ENCODE measurements at regions not wholly inside any gene's neighbourhood (a gene's known extent, or its start where the extent isn't known, plus 50 kb on each side); places are given as distances from the start of the nearest gene placed in this dataset.
"Not testable (repeated sequence)": the region's sequence is repeated elsewhere in the genome, so short reads cannot be mapped to it uniquely, and the experiment has no call there.

- 88% methylated on average over 7 of the region's 7 CpGs for WGBS
- DNase-seq = no peak
- Histone ChIP-seq H3K4me3 (ENCODE audit: low read length) (no peak overlapping the region), H3K4me1 (ENCODE audit: control insufficient read depth, insufficient read depth, low read length) (no peaks in the 10 kb centered on the region), H3K27ac (ENCODE audit: low read length) (no peak overlapping the region), H3K9me3 (ENCODE audit: control insufficient read depth, low read length) (no peaks in the 10 kb centered on the region), H3K27me3 (ENCODE audit: control insufficient read depth, insufficient read depth) (no peaks in the 10 kb centered on the region)
- intact Hi-C loops (cut with DNase I) = loop anchor here in 1 of 4 donors (5.0 to 10.0 kb wide), 2 partner anchors 350 to 503 kb away; partner anchors contain the start of gene RUNX1
- ATAC-seq = no peak
Measured at GRCh38 chr21:35394634-35395369, 345.7 kb upstream of the RUNX1 start.

- no peak overlapping the region for H3K27ac ChIP-seq (ENCODE audit: low read length)
- H3K4me3 ChIP-seq (ENCODE audit: low read length) = no peak overlapping the region
- WGBS = 75% methylated on average over 1 of the region's 1 CpG
- H3K4me1 ChIP-seq (ENCODE audit: control insufficient read depth, insufficient read depth, low read length) = no peaks in the 10 kb centered on the region
- intact Hi-C loops (cut with DNase I) = loop anchor here in 1 of 4 donors (10.0 kb wide), 1 partner anchor 349 kb away; the partner anchor contains the start of gene RUNX1
- no peaks in the 10 kb centered on the region for H3K27me3 ChIP-seq (ENCODE audit: control insufficient read depth, insufficient read depth)
- ATAC-seq (no peak), DNase-seq (peak in 1 of 3 donors; percentile 46)
- no peaks in the 10 kb centered on the region for H3K9me3 ChIP-seq (ENCODE audit: control insufficient read depth, low read length)
Measured at GRCh38 chr21:35394049-35394448, 344.9 kb upstream of the RUNX1 start.

DNA sequence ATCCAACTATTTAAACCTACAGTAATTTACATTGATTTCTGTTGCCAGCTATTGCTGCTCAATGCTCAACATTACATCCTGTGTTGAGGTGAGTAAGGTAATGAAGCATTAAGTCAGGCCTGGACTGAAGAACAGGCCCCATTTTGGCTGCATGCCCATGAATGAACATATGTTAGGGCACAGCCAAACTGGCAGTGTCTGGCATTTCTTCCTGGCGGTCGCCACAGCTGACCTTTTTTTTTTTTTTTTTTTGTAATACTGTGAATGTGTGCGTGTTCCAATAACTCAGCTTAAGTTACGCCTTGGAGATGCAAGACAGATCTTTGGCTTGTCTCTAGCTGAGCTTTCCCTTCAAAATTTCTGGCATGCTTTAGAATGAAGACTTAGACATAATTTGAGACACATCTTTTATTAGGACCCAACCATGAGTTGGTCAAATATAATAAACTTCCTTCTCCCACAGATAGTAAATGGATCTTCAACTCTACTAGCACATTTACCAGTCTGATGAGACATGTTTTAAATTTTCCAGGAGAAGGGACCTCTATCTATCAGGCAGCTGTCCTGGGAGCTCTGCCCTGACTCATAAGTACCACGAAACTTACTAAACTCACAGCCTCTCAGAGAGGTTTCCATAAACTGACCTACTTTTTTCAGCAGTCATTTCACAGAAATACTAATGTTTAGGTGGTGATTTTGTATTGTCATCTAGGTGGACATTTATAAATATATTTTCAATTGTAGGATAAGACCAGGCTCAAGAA, 341.1 kb upstream of the RUNX1 start:
- intact Hi-C loops (cut with DNase I) = loop anchor here in 1 of 4 donors (10.0 kb wide), 1 partner anchor 345 kb away; the partner anchor contains the start of gene RUNX1
- no peak for DNase-seq
- Histone ChIP-seq H3K27me3 (ENCODE audit: control insufficient read depth, insufficient read depth) (no peaks in the 10 kb centered on the region), H3K4me3 (ENCODE audit: low read length) (no peak overlapping the region), H3K4me1 (ENCODE audit: control insufficient read depth, insufficient read depth, low read length) (no peaks in the 10 kb centered on the region), H3K27ac (ENCODE audit: low read length) (no peak overlapping the region), H3K9me3 (ENCODE audit: control insufficient read depth, low read length) (no peaks in the 10 kb centered on the region)
- ATAC-seq = no peak
- 77% methylated on average over 5 of the region's 5 CpGs for WGBS

DNA sequence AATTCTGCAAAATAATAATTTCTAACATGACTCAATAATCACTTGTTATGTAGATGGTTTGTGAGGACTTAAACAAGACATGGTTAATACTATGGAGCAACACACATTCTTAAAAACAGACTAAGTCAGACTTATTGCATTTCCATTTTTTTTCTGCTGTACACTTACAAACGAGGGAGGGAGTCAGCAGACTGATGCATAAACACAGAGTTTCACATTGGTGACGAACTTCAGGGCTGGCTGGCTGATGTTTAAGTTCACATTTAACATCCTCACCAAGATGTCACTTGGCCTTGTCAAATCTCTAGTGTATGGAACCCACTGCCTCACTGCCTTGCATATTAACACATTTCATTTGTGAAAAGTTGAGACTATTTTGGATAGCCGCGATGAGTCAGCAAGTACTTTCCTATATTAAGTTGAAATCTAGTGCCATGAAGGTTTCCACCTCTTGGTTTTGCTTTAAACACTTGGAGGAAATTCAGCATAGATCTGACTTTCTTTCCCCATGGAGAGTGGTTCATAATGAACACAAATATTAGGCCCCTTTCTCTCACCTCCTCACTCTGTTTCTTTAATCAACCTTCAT, 337.5 kb upstream of the RUNX1 start:
- no peaks in the 10 kb centered on the region for H3K4me1 ChIP-seq (ENCODE audit: control insufficient read depth, insufficient read depth, low read length)
- DNase-seq (no peak), ATAC-seq (no peak)
- no peak overlapping the region for H3K27ac ChIP-seq (ENCODE audit: low read length)
- H3K27me3 ChIP-seq (ENCODE audit: control insufficient read depth, insufficient read depth) = no peaks in the 10 kb centered on the region
- intact Hi-C loops (cut with DNase I) = no loop called here
- no peak overlapping the region for H3K4me3 ChIP-seq (ENCODE audit: low read length)
- H3K9me3 ChIP-seq (ENCODE audit: control insufficient read depth, low read length) = no peaks in the 10 kb centered on the region
- WGBS = 86% methylated on average over 4 of the region's 4 CpGs

DNA sequence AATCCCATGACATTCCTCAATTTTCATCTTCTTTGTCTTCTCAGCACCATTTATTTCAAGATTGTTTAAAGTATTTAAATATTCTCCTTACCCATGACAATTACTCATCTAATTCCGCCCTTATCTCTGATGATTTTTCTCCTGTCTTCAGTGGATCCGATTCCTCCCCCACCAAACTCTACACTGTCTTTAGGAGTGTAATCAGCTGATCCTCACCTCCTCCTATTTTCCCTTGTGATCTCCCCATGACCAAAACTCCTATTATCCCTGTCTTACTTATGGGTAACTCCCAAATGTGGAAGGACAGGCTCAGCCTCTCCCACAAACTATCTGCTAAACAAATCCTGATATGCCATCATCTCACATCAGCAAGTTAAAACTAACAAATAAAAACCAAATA, 335.3 kb upstream of the RUNX1 start:
- no peaks in the 10 kb centered on the region for H3K4me1 ChIP-seq (ENCODE audit: control insufficient read depth, insufficient read depth, low read length)
- H3K27ac ChIP-seq (ENCODE audit: low read length) = no peak overlapping the region
- intact Hi-C loops (cut with DNase I) = no loop called here
- DNase-seq = no peak
- H3K27me3 ChIP-seq (ENCODE audit: control insufficient read depth, insufficient read depth) = no peaks in the 10 kb centered on the region
- WGBS = 86% methylated on average over 2 of the region's 2 CpGs
- no peaks in the 10 kb centered on the region for H3K9me3 ChIP-seq (ENCODE audit: control insufficient read depth, low read length)
- H3K4me3 ChIP-seq (ENCODE audit: low read length) = no peak overlapping the region
- no peak for ATAC-seq

- no peak overlapping the region for H3K4me3 ChIP-seq (ENCODE audit: low read length)
- intact Hi-C loops (cut with DNase I) = no loop called here
- DNase-seq (no peak), ATAC-seq (no peak)
- no peaks in the 10 kb centered on the region for H3K27me3 ChIP-seq (ENCODE audit: control insufficient read depth, insufficient read depth)
- no peaks in the 10 kb centered on the region for H3K9me3 ChIP-seq (ENCODE audit: control insufficient read depth, low read length)
- WGBS = 89% methylated on average over 6 of the region's 6 CpGs
- H3K27ac ChIP-seq (ENCODE audit: low read length) = no peak overlapping the region
- H3K4me1 ChIP-seq (ENCODE audit: control insufficient read depth, insufficient read depth, low read length) = no peaks in the 10 kb centered on the region
Measured at GRCh38 chr21:35382696-35383095, 333.6 kb upstream of the RUNX1 start.

DNA sequence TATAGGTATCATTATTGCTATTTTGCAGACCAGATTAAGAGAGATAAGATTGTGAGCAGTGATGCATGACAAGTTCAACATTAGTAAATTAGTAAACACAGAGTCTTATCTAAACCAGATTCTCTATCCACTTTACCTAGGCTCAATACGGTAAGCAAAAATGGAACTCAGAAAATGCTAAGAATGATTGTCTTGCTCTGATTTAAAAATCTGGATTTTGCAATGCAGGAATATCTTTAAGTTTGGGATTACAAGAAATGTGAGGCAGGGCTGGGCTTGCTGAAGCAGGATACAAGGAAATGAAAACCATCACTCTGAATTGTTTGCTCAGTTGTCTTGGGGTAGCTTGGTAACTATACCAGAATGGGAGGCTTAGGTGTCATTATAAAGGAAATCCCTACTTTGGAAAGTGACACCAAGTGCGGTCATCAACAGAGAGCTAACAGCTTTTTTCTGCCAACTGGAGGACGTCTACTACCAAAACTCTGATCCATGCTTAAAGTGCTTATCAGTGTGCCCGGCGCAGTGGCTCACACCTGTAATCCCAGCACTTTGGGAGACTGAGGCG, 332.7 kb upstream of the RUNX1 start:
- DNase-seq (no peak), ATAC-seq (no peak)
- Histone ChIP-seq H3K27ac (ENCODE audit: low read length) (no peak overlapping the region), H3K9me3 (ENCODE audit: control insufficient read depth, low read length) (no peaks in the 10 kb centered on the region), H3K27me3 (ENCODE audit: control insufficient read depth, insufficient read depth) (no peaks in the 10 kb centered on the region), H3K4me3 (ENCODE audit: low read length) (no peak overlapping the region), H3K4me1 (ENCODE audit: control insufficient read depth, insufficient read depth, low read length) (no peaks in the 10 kb centered on the region)
- intact Hi-C loops (cut with DNase I) = no loop called here
- WGBS = 62% methylated on average over 6 of the region's 6 CpGs

- H3K9me3 ChIP-seq (ENCODE audit: control insufficient read depth, low read length); ATAC-seq; H3K27me3 ChIP-seq (ENCODE audit: control insufficient read depth, insufficient read depth); DNase-seq; H3K4me1 ChIP-seq (ENCODE audit: control insufficient read depth, insufficient read depth, low read length); H3K27ac ChIP-seq (ENCODE audit: low read length); H3K4me3 ChIP-seq (ENCODE audit: low read length); intact Hi-C loops (cut with DNase I): not testable (repeated sequence)
- WGBS = 98% methylated on average over 3 of the region's 3 CpGs
Measured at GRCh38 chr21:35380304-35380703, 331.2 kb upstream of the RUNX1 start.

- Histone ChIP-seq H3K27me3 (ENCODE audit: control insufficient read depth, insufficient read depth) (no peaks in the 10 kb centered on the region), H3K4me1 (ENCODE audit: control insufficient read depth, insufficient read depth, low read length) (no peaks in the 10 kb centered on the region), H3K27ac (ENCODE audit: low read length) (no peak overlapping the region), H3K4me3 (ENCODE audit: low read length) (no peak overlapping the region), H3K9me3 (ENCODE audit: control insufficient read depth, low read length) (no peaks in the 10 kb centered on the region)
- no peak for ATAC-seq
- no peak for DNase-seq
- 91% methylated on average over 1 of the region's 1 CpG for WGBS
- intact Hi-C loops (cut with DNase I) = no loop called here
Measured at GRCh38 chr21:35378881-35379280, 329.8 kb upstream of the RUNX1 start.

- Histone ChIP-seq H3K27ac (ENCODE audit: low read length) (no peak overlapping the region), H3K9me3 (ENCODE audit: control insufficient read depth, low read length) (no peaks in the 10 kb centered on the region), H3K4me1 (ENCODE audit: control insufficient read depth, insufficient read depth, low read length) (no peaks in the 10 kb centered on the region), H3K4me3 (ENCODE audit: low read length) (no peak overlapping the region), H3K27me3 (ENCODE audit: control insufficient read depth, insufficient read depth) (no peaks in the 10 kb centered on the region)
- ATAC-seq (no peak), DNase-seq (no peak)
- WGBS = 66% methylated on average over 7 of the region's 7 CpGs
- intact Hi-C loops (cut with DNase I) = no loop called here
Measured at GRCh38 chr21:35377505-35378090, 328.5 kb upstream of the RUNX1 start.
